ENCODE measurements at regions not wholly inside any gene's neighbourhood (a gene's known extent, or its start where the extent isn't known, plus 50 kb on each side); places are given as distances from the start of the nearest gene placed in this dataset.

DNA sequence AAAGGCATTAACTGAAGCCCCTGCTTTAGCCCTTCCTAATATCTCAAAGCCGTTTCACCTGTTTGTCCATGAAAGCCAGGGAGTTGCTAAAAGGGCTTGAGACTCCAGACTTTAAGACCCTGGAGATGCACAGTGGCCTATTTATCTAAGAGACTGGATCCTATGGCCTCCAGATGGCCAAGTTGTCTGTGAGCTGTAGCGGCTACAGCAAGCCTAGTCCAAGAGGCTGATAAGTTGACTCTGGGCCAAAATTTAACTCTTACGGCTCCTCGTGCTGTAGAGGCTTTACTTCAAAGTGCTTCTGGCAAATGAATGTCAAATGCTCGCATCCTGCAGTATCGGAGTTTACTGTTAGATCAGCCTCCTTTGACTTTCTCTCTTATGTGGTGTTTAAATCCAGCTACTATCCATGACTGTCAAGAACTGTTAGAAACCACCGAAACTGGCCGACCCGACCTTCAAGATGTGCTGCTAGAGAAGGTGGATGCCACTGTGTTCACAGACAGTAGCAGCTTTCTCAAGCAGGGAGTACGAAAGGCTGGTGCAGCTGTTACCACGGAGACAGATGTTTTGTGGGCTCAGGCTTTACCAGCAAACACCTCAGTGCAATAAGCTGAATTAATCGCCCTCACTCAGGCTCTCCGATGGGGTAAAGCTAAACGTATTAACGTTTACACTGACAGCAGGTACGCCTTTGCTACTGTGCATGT is 336.7 kb upstream of the CNTNAP5 start:
- no peak overlapping the region for H3K4me3 Mint-ChIP-seq (ENCODE audit: unreplicated experiment)
- H3K4me1 Mint-ChIP-seq (ENCODE audit: insufficient read depth, unreplicated experiment), result no peaks in the 10 kb centered on the region
- H3K27me3 Mint-ChIP-seq (ENCODE audit: insufficient read depth, unreplicated experiment), result no peaks in the 10 kb centered on the region
- POLR2A ChIA-PET, result no interaction called here
- no peaks in the 10 kb centered on the region for H3K36me3 Mint-ChIP-seq (ENCODE audit: insufficient read depth, unreplicated experiment)
- no TSS peak for BruUV-seq (replicated peaks)
- CTCF ChIA-PET, result interaction anchor here (1.2 kb wide), 1 partner anchor 10 kb away, joined by 3 read pairs; no protein-coding TSS in a partner anchor
- TF ChIP-seq, protein P1, sequence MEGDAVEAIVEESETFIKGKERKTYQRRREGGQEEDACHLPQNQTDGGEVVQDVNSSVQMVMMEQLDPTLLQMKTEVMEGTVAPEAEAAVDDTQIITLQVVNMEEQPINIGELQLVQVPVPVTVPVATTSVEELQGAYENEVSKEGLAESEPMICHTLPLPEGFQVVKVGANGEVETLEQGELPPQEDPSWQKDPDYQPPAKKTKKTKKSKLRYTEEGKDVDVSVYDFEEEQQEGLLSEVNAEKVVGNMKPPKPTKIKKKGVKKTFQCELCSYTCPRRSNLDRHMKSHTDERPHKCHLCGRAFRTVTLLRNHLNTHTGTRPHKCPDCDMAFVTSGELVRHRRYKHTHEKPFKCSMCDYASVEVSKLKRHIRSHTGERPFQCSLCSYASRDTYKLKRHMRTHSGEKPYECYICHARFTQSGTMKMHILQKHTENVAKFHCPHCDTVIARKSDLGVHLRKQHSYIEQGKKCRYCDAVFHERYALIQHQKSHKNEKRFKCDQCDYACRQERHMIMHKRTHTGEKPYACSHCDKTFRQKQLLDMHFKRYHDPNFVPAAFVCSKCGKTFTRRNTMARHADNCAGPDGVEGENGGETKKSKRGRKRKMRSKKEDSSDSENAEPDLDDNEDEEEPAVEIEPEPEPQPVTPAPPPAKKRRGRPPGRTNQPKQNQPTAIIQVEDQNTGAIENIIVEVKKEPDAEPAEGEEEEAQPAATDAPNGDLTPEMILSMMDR (IDR thresholded peaks at IDR 0.05; ENCODE audit: unreplicated experiment), result no peak
- intact Hi-C loops (cut with micrococcal nuclease), result no loop called here
- no peak overlapping the region for H3K27ac Mint-ChIP-seq (ENCODE audit: low read depth, unreplicated experiment)
- H3K9me3 Mint-ChIP-seq (ENCODE audit: unreplicated experiment), result no peaks in the 10 kb centered on the region
- DNase-seq (ENCODE audit: unreplicated experiment), result no peak

DNA sequence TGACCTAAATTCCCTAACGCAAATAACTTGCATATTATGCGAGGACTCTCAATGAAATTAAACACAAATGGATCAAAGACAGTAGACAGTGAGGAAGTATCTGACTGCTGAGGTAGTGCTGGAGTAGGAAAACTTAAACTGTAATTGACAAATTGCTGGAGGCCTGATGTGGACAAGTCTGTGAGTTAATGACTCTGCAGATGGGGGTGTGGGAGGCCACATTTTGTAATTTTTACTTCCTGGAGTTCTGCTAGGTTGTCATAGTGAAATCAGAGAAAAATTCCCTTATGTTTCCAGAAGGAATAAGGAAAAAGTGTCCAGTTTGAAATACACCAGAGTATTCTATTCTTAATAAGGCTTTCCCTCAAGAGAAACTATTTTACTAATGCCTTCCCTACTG is 333.0 kb upstream of the CNTNAP5 start:
- H3K36me3 Mint-ChIP-seq (ENCODE audit: insufficient read depth, unreplicated experiment), result no peaks in the 10 kb centered on the region
- ChIA-PET CTCF (no interaction called here), POLR2A (no interaction called here)
- TF ChIP-seq, protein P1 (IDR thresholded peaks at IDR 0.05; ENCODE audit: unreplicated experiment), result no peak
- H3K9me3 Mint-ChIP-seq (ENCODE audit: unreplicated experiment), result no peaks in the 10 kb centered on the region
- H3K27ac Mint-ChIP-seq (ENCODE audit: low read depth, unreplicated experiment), result no peak overlapping the region
- no peaks in the 10 kb centered on the region for H3K4me1 Mint-ChIP-seq (ENCODE audit: insufficient read depth, unreplicated experiment)
- no peaks in the 10 kb centered on the region for H3K27me3 Mint-ChIP-seq (ENCODE audit: insufficient read depth, unreplicated experiment)
- intact Hi-C loops (cut with micrococcal nuclease), result no loop called here
- no TSS peak for BruUV-seq (replicated peaks)
- no peak overlapping the region for H3K4me3 Mint-ChIP-seq (ENCODE audit: unreplicated experiment)
- no peak for DNase-seq (ENCODE audit: unreplicated experiment)

- intact Hi-C loops (cut with micrococcal nuclease), result no loop called here
- DNase-seq (ENCODE audit: unreplicated experiment), result no peak
- no peaks in the 10 kb centered on the region for H3K9me3 Mint-ChIP-seq (ENCODE audit: unreplicated experiment)
- H3K27me3 Mint-ChIP-seq (ENCODE audit: insufficient read depth, unreplicated experiment), result no peaks in the 10 kb centered on the region
- H3K4me1 Mint-ChIP-seq (ENCODE audit: insufficient read depth, unreplicated experiment), result no peaks in the 10 kb centered on the region
- no peak overlapping the region for H3K27ac Mint-ChIP-seq (ENCODE audit: low read depth, unreplicated experiment)
- POLR2A ChIA-PET, result interaction anchor here (0.6 kb wide), 1 partner anchor 129 kb away, joined by 5 read pairs; no protein-coding TSS in a partner anchor
- TF ChIP-seq, protein P1 (IDR thresholded peaks at IDR 0.05; ENCODE audit: unreplicated experiment), result no peak
- H3K36me3 Mint-ChIP-seq (ENCODE audit: insufficient read depth, unreplicated experiment), result no peaks in the 10 kb centered on the region
- no TSS peak for BruUV-seq (replicated peaks)
- no peak overlapping the region for H3K4me3 Mint-ChIP-seq (ENCODE audit: unreplicated experiment)
- CTCF ChIA-PET, result no interaction called here
These were observed 331.3 kb upstream of the CNTNAP5 start for GRCh38 chr2:123693836-123694235.

DNA sequence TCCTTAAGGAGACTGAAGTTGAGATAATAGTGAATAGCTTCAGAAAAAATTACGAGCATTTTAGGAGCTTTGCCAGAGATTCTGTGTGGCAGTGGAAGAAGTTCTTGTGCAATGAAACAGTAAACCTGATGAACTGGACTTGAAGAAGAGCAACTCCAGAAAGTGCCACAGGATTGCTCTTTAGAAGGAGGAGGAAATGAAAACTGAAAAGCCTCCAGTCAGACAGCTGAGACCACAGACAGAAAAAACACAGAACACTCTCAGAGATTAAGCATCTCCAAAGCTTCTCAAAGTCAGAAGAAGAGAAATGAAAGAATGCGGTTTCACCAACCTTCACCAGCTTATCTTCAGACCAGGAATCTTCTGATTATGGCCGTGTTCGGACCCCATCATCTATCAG is 329.7 kb upstream of the CNTNAP5 start:
- no peaks in the 10 kb centered on the region for H3K27me3 Mint-ChIP-seq (ENCODE audit: insufficient read depth, unreplicated experiment)
- intact Hi-C loops (cut with micrococcal nuclease), result no loop called here
- H3K9me3 Mint-ChIP-seq (ENCODE audit: unreplicated experiment), result no peaks in the 10 kb centered on the region
- ChIA-PET CTCF (no interaction called here), POLR2A (interaction anchor here (0.6 kb wide), 1 partner anchor 17 kb away, joined by 3 read pairs; no protein-coding TSS in a partner anchor)
- no peaks in the 10 kb centered on the region for H3K36me3 Mint-ChIP-seq (ENCODE audit: insufficient read depth, unreplicated experiment)
- TF ChIP-seq, protein P1 (IDR thresholded peaks at IDR 0.05; ENCODE audit: unreplicated experiment), result no peak
- H3K4me1 Mint-ChIP-seq (ENCODE audit: insufficient read depth, unreplicated experiment), result no peaks in the 10 kb centered on the region
- no peak overlapping the region for H3K27ac Mint-ChIP-seq (ENCODE audit: low read depth, unreplicated experiment)
- DNase-seq (ENCODE audit: unreplicated experiment), result no peak
- no TSS peak for BruUV-seq (replicated peaks)
- H3K4me3 Mint-ChIP-seq (ENCODE audit: unreplicated experiment), result no peak overlapping the region

Measured in MCF 10A (cell line).